Trophoblast cell (in vitro differentiated cells and primary cell): ENCODE measurements at regions not wholly inside any gene's neighbourhood (a gene's known extent, or its start where the extent isn't known, plus 50 kb on each side); places are given as distances from the start of the nearest gene placed in this dataset.

Experiments
- DNase-seq, 2 donors: peaks; one replicate each; pipeline ENCODE4 v3.0.0-alpha.2; 2016
- H2AFZ ChIP-seq: 2 replicates; pipeline ENCODE4 v1.6.1; 2013; ENCODE audit warnings: low read length, moderate library complexity, mild to moderate bottlenecking; ENCODE audit not compliant: insufficient read depth, poor library complexity
- H2AK5ac ChIP-seq: 2 replicates; pipeline ENCODE4 v1.6.1; 2013; ENCODE audit warnings: mild to moderate bottlenecking, low read length
- H2BK120ac ChIP-seq: 2 replicates; pipeline ENCODE4 v1.6.1; 2013; ENCODE audit warnings: low read length, mild to moderate bottlenecking, moderate library complexity; ENCODE audit not compliant: insufficient read depth, poor library complexity
- H2BK12ac ChIP-seq: 2 replicates; pipeline ENCODE4 v1.6.1; 2013; ENCODE audit warnings: mild to moderate bottlenecking, low read length, moderate library complexity
- H2BK5ac ChIP-seq: 2 replicates; pipeline ENCODE4 v1.6.1; 2013; ENCODE audit warnings: low read length, low read depth, moderate library complexity, mild to moderate bottlenecking; ENCODE audit not compliant: poor library complexity
- H3K14ac ChIP-seq: 2 replicates; pipeline ENCODE4 v1.6.1; 2013; ENCODE audit warnings: mild to moderate bottlenecking, low read length
- H3K18ac ChIP-seq: 2 replicates; pipeline ENCODE4 v1.6.1; 2013; ENCODE audit warnings: mild to moderate bottlenecking, low read length
- H3K23ac ChIP-seq: 2 replicates; pipeline ENCODE4 v1.6.1; 2013; ENCODE audit warnings: low read length
- H3K27ac ChIP-seq: 2 replicates; pipeline ENCODE4 v1.5.1; 2013; ENCODE audit warnings: low read depth, mild to moderate bottlenecking, inconsistent platforms, low read length, moderate library complexity
- H3K27me3 ChIP-seq: 2 replicates; pipeline ENCODE4 v1.6.1; 2013; ENCODE audit warnings: inconsistent platforms, mild to moderate bottlenecking, low read length, moderate library complexity; ENCODE audit not compliant: insufficient read depth
- H3K36me3 ChIP-seq, 2 experiments: 1 replicate in 1 of 2; 2 replicates in 1 of 2; pipeline ENCODE4 v1.6.1; 2013; ENCODE audit warnings: low read length in 2 of 2, mild to moderate bottlenecking in 2 of 2, moderate library complexity in 1 of 2; ENCODE audit not compliant: insufficient read depth in 2 of 2, control insufficient read depth in 1 of 2
- H3K4ac ChIP-seq: 2 replicates; pipeline ENCODE4 v1.6.1; 2013; ENCODE audit warnings: low read depth, mild to moderate bottlenecking, low read length, moderate library complexity
- H3K4me1 ChIP-seq, 2 experiments: 1 replicate in 1 of 2; 2 replicates in 1 of 2; pipeline ENCODE4 v1.6.1; 2013; ENCODE audit warnings: low read length in 2 of 2, mild to moderate bottlenecking in 2 of 2, moderate library complexity in 1 of 2; ENCODE audit not compliant: insufficient read depth in 2 of 2, control insufficient read depth in 1 of 2
- H3K4me2 ChIP-seq: 2 replicates; pipeline ENCODE4 v1.6.1; 2013; ENCODE audit warnings: inconsistent platforms, mild to moderate bottlenecking, low read length, moderate library complexity
- H3K4me3 ChIP-seq: 2 replicates; pipeline ENCODE4 v1.5.1; 2013; ENCODE audit warnings: mild to moderate bottlenecking, low read depth, low read length, inconsistent platforms
- H3K79me1 ChIP-seq: one replicate; pipeline ENCODE4 v1.6.1; 2013; ENCODE audit warnings: low read length
- H3K79me2 ChIP-seq: 2 replicates; pipeline ENCODE4 v1.6.1; 2013; ENCODE audit warnings: low read length, mild to moderate bottlenecking; ENCODE audit not compliant: control insufficient read depth, insufficient read depth, poor library complexity
- H3K9ac ChIP-seq: 2 replicates; pipeline ENCODE4 v1.6.1; 2013; ENCODE audit warnings: mild to moderate bottlenecking, low read length
- H3K9me3 ChIP-seq: 2 replicates; pipeline ENCODE4 v1.6.1; 2013; ENCODE audit warnings: low read depth, mild to moderate bottlenecking, control low read depth, inconsistent platforms, low read length; ENCODE audit not compliant: insufficient read depth
- H4K12ac ChIP-seq: 2 replicates; pipeline ENCODE4 v1.6.1; 2013; ENCODE audit warnings: low read depth, mild to moderate bottlenecking, low read length, moderate library complexity
- H4K8ac ChIP-seq: 2 replicates; pipeline ENCODE4 v1.6.1; 2013; ENCODE audit warnings: low read depth, mild to moderate bottlenecking, low read length, moderate library complexity
- H4K91ac ChIP-seq: one replicate; pipeline ENCODE4 v1.6.1; 2013; ENCODE audit warnings: low read depth, mild to moderate bottlenecking, low read length, moderate library complexity
- WGBS: extraction: QIAGEN DNeasy Blood & Tissue Kit; methylation state at CpG from one replicate; pipeline ENCODE4 v1.1.7; 2013; ENCODE audit warnings: missing lambda C conversion rate; ENCODE audit not compliant: insufficient read length, insufficient coverage; ENCODE audit errors: extremely low coverage; 5-methylcytosine and 5-hydroxymethylcytosine counted together

- H3K18ac ChIP-seq, result no peak overlapping the region
- no peaks in the 10 kb centered on the region for H3K4me1 ChIP-seq
- H2BK5ac ChIP-seq, result no peak overlapping the region
- DNase-seq, result no peak
- no peaks in the 10 kb centered on the region for H3K9me3 ChIP-seq
- H2AFZ ChIP-seq, result no peak overlapping the region
- no peak overlapping the region for H3K14ac ChIP-seq
- no peak overlapping the region for H3K23ac ChIP-seq
- H3K27ac ChIP-seq, result no peak overlapping the region
- H3K4ac ChIP-seq, result no peak overlapping the region
- H3K36me3 ChIP-seq, result no peaks in the 10 kb centered on the region
- H2BK120ac ChIP-seq, result no peak overlapping the region
- no peaks in the 10 kb centered on the region for H3K27me3 ChIP-seq
- no peaks in the 10 kb centered on the region for H3K79me2 ChIP-seq
- no peak overlapping the region for H3K4me2 ChIP-seq
- H3K79me1 ChIP-seq, result no peaks in the 10 kb centered on the region
- H2BK12ac ChIP-seq, result no peak overlapping the region
- H4K12ac ChIP-seq, result no peak overlapping the region
- H4K8ac ChIP-seq, result no peak overlapping the region
- WGBS, result no CpG with 5 or more reads among the region's 15 CpGs
- H3K9ac ChIP-seq, result no peak overlapping the region
- H3K4me3 ChIP-seq, result no peak overlapping the region
- no peak overlapping the region for H4K91ac ChIP-seq
- H2AK5ac ChIP-seq, result no peak overlapping the region
These were observed 85.8 kb downstream of the SYF2 start for GRCh38 chr1:25146451-25146855.

- no peak overlapping the region for H4K12ac ChIP-seq
- H2AK5ac ChIP-seq, result no peak overlapping the region
- H3K9me3 ChIP-seq, result no peaks in the 10 kb centered on the region
- no peak overlapping the region for H4K8ac ChIP-seq
- WGBS, result no CpG with 5 or more reads among the region's 17 CpGs
- no peaks in the 10 kb centered on the region for H3K79me2 ChIP-seq
- H2BK12ac ChIP-seq, result no peak overlapping the region
- no peak overlapping the region for H3K18ac ChIP-seq
- no peak overlapping the region for H3K14ac ChIP-seq
- H3K27ac ChIP-seq, result no peak overlapping the region
- no peak overlapping the region for H2BK5ac ChIP-seq
- H3K23ac ChIP-seq, result no peak overlapping the region
- H2BK120ac ChIP-seq, result no peak overlapping the region
- no peak overlapping the region for H3K4me3 ChIP-seq
- H3K36me3 ChIP-seq, result no peaks in the 10 kb centered on the region
- no peak overlapping the region for H3K9ac ChIP-seq
- no peak overlapping the region for H2AFZ ChIP-seq
- H4K91ac ChIP-seq, result no peak overlapping the region
- H3K79me1 ChIP-seq, result no peaks in the 10 kb centered on the region
- H3K27me3 ChIP-seq, result no peaks in the 10 kb centered on the region
- H3K4me1 ChIP-seq, result no peaks in the 10 kb centered on the region
- no peak overlapping the region for H3K4ac ChIP-seq
- DNase-seq, result no peak
- no peak overlapping the region for H3K4me2 ChIP-seq
These were observed 86.4 kb downstream of the SYF2 start for GRCh38 chr1:25145775-25146393.

GRCh38 chr1:25140073-25140797 lies 92.1 kb downstream of the SYF2 start:
- Histone ChIP-seq H3K36me3 (no peaks in the 10 kb centered on the region), H4K91ac (no peak overlapping the region), H2AFZ (no peak overlapping the region), H3K4me2 (no peak overlapping the region), H2BK12ac (no peak overlapping the region), H2BK120ac (no peak overlapping the region), H4K12ac (no peak overlapping the region), H3K4me1 (no peaks in the 10 kb centered on the region), H3K27ac (no peak overlapping the region), H3K79me1 (no peaks in the 10 kb centered on the region), H3K18ac (no peak overlapping the region), H3K4ac (no peak overlapping the region), H2BK5ac (no peak overlapping the region), H3K9me3 (peaks cover 1% of the 10 kb centered on the region), H3K4me3 (no peak overlapping the region), H3K23ac (no peak overlapping the region), H3K79me2 (no peaks in the 10 kb centered on the region), H3K27me3 (no peaks in the 10 kb centered on the region), H4K8ac (no peak overlapping the region), H3K14ac (no peak overlapping the region), H2AK5ac (no peak overlapping the region), H3K9ac (no peak overlapping the region)
- WGBS, result no CpG with 5 or more reads among the region's 15 CpGs
- DNase-seq, result peak; percentile 36 to 37

- Histone ChIP-seq H3K79me1 (no peaks in the 10 kb centered on the region), H2AK5ac (no peak overlapping the region), H4K12ac (no peak overlapping the region), H3K4me2 (no peak overlapping the region), H3K79me2 (no peaks in the 10 kb centered on the region), H3K18ac (no peak overlapping the region), H2BK120ac (no peak overlapping the region), H3K4me1 (no peaks in the 10 kb centered on the region), H4K91ac (no peak overlapping the region), H3K9ac (no peak overlapping the region), H2AFZ (no peak overlapping the region), H3K4ac (no peak overlapping the region), H3K36me3 (no peaks in the 10 kb centered on the region), H2BK5ac (no peak overlapping the region), H2BK12ac (no peak overlapping the region), H3K9me3 (peaks cover 1% of the 10 kb centered on the region), H3K4me3 (no peak overlapping the region), H3K14ac (no peak overlapping the region), H3K27me3 (no peaks in the 10 kb centered on the region), H4K8ac (no peak overlapping the region), H3K23ac (no peak overlapping the region), H3K27ac (no peak overlapping the region)
- DNase-seq, result no peak
- WGBS, result no CpG with 5 or more reads among the region's 2 CpGs
These were observed 94.5 kb downstream of the SYF2 start for GRCh38 chr1:25137521-25138395.
